Ammon's horn (tissue), 1 donor: ENCODE measurements at regions not wholly inside any gene's neighbourhood (a gene's known extent, or its start where the extent isn't known, plus 50 kb on each side); places are given as distances from the start of the nearest gene placed in this dataset.

Experiments used
- DNase-seq: peaks from one replicate; pipeline ENCODE4 v3.0.0-alpha.2; 2016; ENCODE audit warnings: low spot score

DNA sequence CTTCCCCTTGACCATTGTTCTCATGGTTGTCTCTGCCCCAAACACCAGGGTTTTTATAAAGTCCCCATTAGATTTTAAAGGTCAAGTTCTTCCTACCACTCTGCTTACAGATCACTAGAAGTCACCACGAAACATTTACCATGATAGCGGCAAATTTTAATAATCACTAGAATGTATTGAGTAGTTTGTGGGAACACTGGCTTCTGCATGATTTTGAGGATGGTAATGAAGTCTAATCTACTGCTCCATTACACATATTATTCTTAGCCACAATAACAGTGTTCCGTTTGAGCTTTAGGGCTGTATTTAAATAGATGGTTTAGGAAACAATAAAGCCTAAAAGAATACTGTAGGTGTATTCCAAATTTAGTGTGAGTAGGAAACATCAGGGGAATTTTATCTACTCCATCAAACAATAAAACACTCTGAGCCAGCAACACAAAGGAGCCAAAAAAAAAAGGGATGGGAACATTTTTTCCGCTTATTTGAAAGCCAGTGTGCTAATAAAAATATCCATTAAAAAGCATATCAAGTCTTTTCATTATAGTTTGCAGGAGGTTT lies 49.7 kb downstream of the KLF12 start:
- DNase-seq: no peak

DNA sequence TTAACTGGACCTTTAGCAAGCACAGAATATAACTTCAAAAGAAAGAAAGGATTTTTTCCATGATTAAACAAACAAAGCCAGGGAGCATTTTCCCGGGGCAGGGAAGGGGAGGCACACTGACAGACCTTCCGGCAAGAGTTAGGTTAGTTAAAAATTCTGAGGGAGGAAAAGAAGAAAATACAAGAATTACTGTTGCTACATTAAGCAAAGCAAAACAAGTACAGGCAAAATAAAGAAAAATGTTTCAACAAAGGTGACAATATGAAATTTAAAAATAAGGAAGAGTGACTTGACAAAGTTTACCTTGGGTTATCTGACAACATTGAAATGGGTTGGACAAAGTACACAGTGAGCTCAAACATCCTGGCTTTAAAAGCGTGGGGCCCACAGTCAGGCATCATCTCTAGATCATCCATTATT lies 51.5 kb downstream of the KLF12 start:
- no peak for DNase-seq

DNA sequence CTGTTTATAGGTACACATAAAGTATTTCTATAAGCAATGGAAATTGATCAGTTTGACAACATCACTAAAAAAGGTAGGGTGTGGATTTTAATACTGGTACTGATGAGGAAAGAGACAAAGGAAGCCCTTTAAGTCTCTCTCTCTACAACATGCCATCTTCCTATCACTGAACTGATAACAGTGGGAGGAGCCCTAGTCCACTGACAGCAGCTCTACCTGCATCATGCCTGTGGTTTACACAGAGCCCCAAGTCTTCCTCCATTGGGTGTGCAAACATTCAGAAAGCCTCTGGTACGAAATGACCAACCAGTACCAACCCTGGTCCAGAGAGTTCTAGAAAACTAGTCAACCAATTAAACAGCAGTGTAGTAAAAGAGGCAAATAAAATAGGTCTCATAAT lies 53.4 kb downstream of the KLF12 start:
- no peak for DNase-seq

DNA sequence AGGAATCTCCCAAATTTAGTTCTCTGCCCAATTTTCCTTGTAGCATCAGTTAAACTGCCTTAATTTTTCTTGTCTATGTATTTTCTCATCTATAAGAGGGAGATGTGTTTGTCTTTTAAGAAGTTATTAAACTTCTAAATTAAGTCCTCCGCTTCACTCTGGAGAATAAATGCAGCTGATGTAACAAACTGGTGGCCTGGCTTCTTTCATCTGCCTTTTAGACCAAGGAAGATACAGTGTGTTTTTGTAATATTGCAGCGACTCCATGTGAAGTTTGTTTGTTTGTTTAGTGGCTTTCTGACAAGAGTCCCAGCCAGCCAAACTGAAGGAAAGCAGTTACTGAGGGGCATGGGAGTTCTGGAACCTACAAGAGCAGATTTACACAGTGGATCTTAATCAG lies 56.4 kb downstream of the KLF12 start:
- DNase-seq: peak; percentile 20

DNA sequence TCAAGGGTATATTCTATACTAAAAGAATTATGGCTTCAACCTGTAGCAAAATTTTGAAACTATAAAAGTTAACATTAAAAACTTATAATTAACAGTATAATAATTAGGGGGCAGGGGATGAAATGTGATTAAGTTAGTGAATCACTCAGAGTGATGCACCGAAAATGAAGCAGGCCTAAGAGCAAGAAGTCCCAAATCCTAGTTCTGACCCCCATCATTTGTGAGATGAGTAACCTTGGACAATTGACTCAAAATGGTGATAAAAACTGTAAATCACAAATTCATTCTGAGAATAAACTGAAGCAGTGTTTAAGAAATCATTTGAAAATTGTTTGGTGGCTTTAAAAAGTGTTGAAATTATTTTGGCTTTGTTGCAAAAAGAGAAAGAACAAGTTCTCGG lies 56.8 kb downstream of the KLF12 start:
- DNase-seq: no peak

DNA sequence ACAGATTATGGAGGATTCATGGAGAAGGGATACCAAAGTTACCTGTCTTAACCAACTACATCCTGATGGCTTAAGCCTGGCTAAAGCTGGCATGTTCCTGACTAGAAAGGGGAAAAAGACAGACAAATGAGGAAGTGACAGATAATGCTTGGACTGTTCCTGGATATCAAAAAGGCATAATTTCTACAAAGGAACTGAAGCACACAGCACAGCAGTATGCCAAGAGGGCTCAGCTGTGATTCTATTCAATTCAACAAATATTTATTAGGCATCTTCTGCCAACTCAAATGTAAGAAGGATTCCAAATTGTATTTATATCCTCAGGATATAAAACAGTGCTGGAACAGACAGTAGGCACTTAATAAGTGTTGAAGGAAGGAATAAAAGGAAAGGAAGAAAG lies 59.5 kb downstream of the KLF12 start:
- DNase-seq: no peak

DNA sequence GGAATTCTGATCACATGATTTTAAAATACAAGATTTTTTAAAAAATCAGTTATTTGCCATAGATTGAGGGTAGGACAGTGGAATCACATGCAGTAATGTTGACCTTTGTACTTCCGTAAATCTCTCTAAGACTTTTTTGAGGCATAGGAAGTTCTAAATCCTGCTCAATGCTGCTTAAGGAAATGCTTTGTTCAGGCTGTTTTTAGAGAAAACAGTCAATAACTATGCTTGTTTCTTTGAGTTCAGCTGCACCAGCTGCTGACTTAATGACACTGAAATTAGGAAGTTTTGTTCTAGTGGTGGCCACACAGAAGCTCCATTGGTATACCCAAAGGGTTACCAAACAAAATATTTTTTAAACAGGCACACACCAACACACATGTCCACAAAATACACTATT lies 60.9 kb downstream of the KLF12 start:
- DNase-seq: no peak

DNA sequence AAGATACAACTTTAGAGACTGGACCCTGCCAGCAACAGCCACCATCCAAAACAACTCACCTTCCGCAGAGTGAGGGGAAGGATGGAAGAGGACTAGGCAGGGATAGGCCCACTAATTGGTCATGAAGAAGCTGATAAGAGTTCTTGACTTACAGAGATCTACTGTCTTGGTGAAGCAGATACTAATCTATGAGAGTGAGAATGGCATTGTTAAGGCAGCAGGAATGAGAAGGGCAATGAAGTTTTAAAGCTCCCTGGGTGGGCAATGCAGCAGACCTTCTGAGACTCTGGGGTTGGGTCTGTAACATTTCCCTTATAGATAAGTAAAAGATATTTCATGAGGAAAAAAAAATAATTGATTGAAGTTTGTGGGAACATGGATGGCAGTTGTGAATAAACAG lies 63.7 kb downstream of the KLF12 start:
- DNase-seq: no peak

DNA sequence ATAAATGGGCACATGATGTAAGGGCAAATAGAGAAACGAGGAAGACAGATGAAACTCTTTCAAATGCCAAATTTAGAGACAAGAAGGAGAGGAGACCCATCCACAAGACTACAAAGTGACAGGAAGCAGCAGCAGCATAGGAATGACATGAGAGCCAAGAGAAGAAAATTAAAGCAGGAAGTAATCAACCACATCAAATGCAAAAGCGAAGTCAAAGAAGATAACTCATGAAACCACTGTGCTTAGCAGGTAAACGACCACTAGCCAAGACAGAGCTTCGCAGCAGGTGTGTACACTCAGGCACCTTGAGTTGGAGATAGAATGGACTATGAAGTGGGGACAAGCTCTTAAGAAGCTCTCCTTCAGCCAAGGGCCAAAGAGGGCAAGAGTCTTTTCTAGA lies 64.1 kb downstream of the KLF12 start:
- no peak for DNase-seq

DNA sequence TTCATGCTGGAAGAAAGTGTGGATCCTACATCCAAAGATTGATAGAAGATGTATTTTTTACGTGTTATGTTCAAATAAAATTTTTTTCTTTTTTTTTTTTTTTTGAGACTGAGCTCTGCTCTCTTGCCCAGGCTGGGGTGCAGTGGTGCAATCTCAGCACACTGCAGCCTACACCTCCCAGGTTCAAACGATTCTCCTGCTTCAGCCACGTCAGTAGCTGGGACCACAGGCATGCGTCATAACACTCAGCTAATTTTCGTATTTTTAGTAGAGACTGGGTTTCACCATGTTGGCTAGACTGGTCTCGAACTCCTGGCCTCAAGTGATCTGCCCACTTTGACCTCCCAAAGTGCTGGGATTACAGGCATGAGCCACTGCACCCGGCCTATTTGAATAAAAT lies 65.7 kb downstream of the KLF12 start:
- DNase-seq: no peak

DNA sequence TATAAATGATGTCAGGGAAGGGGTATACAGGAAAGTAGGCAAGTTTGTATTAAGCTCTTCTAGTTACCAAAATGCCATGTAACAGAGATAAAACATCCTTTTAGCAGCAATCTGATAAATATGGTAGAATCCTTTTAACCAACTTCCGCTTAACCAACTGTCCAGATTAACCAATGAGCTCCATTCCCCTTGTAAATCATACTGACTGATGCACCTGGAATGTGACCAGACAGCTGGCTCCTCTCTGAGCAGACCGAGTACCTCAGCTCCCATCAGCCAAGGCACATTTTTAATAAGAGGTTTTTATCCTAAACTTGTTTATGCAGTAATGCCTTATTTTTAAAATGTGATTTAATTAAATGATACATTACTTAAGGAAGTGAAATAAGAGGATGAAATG lies 66.4 kb downstream of the KLF12 start:
- no peak for DNase-seq

DNA sequence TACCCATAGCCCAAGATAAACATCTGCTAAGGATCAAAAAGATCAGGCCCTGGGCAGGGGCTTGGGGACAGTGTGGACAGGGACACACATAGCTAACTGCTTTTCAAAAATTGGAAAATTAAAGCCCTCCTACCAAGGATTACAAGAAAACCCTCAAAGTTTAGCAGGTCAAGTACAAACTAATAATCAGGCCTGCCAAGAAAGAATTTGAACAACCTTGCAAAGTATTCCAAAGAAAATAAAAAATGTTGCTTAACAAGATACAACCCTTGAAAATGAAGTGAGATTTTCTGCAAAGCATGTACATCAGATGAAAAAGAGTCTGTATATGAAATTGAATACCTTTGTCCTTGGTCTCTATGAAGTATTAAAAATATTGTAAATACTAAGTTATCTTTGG lies 67.3 kb downstream of the KLF12 start:
- no peak for DNase-seq

DNA sequence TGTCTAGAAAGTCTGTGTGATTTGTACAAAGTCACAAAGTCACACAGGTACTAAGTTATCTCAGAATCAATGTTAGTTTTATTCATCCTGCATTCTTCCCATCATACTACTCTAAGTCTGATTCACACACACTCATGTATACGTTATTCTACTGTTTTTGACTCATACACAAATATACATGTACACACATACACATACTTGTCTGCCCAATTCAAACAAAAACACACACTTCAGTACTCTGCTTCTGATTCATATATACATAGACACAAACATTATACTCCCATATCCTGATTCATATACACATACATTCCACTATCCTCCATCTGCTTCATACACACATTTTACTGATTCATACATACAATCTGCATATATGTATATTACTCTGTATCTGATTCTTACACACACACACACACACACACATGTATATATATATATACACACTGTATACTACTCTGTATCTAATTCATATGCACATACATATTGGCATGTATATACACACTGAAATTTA lies 69.3 kb downstream of the KLF12 start:
- DNase-seq: no peak

DNA sequence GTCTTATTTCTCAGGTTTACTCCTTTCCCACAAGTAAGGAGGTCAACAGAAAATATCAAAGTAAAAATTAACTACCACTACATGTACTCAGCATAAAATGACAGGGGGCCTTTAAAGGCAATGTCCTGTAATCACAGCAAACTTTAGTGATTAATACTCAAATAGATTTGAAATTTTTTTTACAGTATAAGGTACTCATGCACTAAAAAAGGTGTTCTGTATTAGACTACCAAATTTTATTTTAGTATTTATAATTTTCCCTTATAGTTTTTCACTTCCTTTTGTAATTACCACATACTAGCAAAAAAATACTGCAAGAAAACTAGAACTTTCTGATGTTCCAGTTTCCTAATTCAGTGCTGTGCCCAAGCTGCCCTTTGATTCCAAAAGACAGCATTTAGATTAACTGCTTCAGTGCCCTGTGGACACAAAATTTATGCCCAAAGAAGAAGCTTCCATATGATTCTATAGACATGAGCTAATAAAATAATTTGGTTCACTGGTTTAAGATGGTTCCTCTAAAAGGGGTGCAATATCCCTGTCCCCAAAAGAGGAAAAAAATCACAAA lies 70.6 kb downstream of the KLF12 start:
- no peak for DNase-seq

DNA sequence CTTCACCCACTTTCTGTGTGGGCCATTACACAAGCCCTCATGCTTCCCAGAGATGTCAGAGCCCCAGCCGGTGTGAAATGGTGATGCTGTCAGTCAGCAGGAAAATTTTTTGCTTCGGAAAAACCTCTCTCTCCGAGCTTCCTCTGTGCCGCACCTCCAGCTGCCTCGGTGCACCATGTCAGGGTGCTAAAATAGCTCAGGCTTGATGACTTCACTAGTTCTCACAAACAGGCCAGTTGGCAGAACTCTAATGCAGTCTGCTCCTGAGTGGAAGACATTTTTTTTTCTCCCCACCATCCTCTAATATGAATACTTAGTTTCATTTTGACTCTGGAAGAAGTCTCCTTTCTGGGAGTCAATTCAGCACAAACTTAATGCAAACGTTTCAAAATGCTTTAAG lies 71.3 kb downstream of the KLF12 start:
- peak; percentile 80 for DNase-seq

DNA sequence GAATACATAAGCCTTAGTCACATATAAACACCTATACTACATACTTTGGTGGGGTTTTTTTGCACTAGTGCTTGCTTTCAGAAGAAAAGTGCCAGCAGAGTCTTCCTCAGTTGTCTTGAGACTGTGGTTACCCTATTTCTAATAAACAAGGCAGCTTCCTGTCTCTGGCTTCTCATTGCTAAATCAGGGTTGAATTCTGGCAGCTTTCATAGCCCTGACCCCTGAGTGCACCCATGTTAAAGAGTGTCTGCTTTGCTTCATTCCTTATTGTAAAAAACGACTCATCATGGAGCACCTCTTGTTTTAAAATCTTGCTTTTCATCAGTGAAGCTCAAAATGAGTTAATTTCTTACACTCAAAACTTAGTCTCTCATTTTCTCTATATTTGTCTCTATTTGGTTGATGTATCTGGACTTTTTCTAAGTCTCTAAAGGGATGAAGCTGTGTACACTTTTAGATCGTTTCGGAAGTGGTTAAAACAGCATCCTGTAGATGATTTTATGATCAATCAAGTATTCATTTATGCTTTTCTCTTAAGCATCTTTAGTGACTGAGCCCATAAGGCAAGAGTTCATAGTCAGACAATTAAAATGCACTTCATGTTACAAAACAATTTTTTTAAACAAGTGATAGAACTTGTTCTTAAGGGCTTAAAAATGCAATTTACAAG lies 72.1 kb downstream of the KLF12 start:
- peak; percentile 35 for DNase-seq

DNA sequence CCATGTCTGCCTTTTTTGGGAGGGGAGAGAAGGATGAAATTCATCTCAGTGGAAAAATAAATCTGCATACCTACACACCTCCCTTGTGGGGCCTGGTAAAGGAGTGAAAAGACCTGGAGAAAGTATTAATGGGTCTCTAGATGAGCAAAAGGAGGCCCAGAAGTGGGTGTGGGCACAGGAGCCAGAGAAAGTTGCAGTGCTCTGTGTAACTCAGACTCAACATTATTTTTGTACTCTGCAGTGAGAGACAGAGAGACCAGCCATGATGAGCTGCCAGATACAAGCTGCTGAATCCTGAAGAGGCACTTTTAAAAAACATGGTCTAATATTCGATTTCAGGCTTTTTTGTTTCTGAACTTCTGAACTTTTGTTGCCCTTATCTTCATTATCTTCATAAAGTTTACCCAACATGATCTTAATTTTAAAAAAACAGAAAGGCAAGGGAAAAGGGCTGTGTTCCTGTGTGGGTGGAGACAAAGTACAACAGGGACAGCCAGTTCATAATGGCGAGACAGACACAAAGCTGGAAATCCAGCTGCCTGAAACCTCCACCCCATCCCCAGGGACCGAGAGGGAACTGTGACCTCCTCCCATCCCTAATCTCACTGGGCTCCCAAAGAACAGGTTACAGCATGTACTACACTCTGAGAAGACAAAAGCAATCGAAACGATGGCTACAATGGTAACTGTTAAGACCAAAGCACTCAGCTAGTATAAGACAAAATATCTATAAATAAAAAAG lies 77.2 kb downstream of the KLF12 start:
- no peak for DNase-seq

DNA sequence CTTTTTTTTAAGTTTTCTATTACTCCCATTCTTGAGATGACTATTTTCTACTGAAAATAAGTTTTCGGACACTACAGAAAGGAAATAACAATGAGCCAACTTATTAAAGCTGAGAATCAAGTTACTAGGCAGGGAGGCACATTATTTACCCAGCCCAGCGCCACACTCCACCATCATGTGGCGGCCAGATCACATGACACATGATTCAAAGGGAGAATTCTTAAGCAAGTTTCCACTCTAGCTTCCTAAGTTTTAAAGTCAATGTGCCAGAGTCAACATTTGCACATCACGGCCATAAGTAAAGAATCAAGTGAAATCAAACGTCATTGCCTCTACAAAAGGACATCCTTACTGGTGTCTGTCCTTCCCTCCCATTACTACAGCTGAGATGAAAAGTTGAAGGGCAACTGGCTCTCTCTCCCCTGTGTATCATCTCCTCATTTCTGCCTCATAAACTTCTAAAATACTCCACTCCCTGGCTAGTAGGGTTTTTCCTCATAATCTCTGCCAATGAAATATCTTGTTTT lies 81.7 kb downstream of the KLF12 start:
- DNase-seq: no peak

DNA sequence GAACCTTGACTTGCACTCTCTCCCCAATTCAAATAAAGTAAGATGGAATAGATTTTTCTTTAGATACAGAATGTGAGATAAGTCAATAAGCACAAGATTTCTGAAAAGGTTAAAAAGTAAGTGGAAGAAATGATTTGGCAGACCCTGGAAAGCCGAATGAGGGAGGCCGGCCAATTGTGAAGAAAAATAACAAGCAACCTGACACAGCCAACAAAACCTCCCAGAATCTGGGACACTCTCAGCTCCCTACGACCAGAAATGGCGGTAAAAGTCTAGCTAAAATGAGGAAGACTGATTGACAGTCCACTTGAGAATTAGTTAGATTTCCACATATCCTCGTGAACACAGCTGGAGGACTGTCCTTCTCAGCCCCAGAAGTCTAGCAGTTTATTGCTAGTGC lies 85.4 kb downstream of the KLF12 start:
- DNase-seq: no peak

DNA sequence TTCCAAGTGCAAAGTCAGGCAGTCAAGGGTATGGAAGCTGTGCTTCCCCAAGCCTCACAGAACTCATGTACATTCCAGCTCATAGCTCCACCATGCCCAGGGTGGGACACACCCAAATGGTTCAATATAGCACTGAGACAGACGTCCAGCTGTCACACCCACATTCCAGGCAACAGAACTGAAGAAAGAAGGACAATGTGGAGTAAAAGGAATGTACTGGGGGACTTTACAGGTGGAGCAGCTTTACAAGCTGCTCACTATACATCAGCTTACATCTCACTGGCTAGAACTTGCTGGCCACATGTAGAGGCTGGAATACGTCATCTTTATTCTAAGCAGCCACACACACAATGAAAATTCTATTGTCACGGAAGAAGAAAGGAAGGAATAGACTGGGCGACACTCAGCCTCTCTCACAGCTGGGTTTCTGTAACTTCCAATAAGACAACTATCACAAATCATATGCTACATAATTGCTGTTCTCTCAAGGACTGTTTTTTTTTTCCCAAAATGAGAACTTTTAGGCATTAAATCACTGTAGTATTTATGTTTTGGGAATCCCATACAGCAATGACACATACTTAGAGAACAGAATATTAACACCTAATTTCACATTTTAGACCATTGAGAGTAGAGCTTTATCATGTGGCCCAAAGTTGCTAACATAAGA lies 86.1 kb downstream of the KLF12 start:
- no peak for DNase-seq

DNA sequence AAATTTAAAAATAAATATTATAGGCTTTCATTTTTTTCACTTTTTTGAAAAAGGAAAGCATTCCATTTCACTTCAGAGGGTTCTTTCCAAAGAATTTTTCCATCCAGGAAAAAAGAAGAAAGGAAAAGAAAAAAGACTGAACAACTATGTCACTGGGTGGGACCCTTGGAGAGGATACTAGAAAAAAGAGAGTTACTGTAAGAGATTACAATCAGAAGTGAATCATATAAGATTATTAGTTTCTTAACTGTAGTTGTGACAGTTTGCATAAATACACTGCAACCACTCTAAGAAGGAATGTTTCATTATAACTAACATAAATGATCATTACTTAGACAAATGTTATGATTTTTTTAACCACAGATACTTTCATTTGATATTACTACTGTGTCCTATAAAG lies 87.8 kb downstream of the KLF12 start:
- DNase-seq: no peak

DNA sequence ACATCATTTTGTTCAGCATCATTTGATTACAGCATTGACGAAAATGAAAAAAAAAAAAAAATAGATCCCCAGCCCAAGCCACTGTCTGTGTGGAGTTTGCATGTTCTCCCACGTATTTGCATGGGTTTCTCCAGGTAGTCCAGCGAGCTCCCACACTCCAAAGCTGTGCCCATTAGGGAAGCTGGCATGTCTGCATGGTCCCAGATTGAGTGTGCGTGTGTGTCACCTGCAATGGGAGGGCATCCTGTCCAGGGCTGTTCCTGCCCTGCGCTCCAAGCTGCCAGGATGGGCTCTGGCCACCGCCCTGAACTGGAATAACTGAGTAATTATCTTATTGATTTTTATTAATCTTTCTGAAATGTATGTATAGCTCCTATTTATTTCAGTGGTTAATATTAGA lies 88.6 kb downstream of the KLF12 start:
- no peak for DNase-seq
